T-cell (primary cell): ENCODE measurements at regions not wholly inside any gene's neighbourhood (a gene's known extent, or its start where the extent isn't known, plus 50 kb on each side); places are given as distances from the start of the nearest gene placed in this dataset.
"Not testable (repeated sequence)": the region's sequence is repeated elsewhere in the genome, so short reads cannot be mapped to it uniquely, and the experiment has no call there.

Experiments
- ATAC-seq, 4 experiments: fragments of 200-7000 bp in 3 of 4; fragments of 150-1000 bp in 1 of 4; cut with Tn5 transposase; replicated peaks in 1 of 4; 1 replicate in 3 of 4; 2 replicates in 1 of 4; pipeline ENCODE4 v1.10.0; 2021; ENCODE audit warnings: moderate library complexity in 3 of 4, mild to moderate bottlenecking in 2 of 4, moderate number of reproducible peaks in 1 of 4
- CTCF ChIA-PET, 2 donors: fragments of 300-600 bp; sonication (Branson Sonifier 250); formaldehyde crosslinking; loops; one replicate each; lab custom pipeline; 2022; ENCODE audit warnings: antibody characterized with exemption in 2 of 2; lab: Charles Lee
- POLR2A ChIA-PET, 2 donors: fragments of 300-600 bp; sonication (Branson Sonifier 250); formaldehyde crosslinking; loops; one replicate each; lab custom pipeline; 2022; ENCODE audit warnings: antibody characterized with exemption in 2 of 2; lab: Charles Lee
- DNase-seq, 35 experiments: peaks; one replicate each; pipeline versions ENCODE4 v3.0.0 to v3.0.0-alpha.2; 2013 to 2023
- H3K27ac ChIP-seq: one replicate; pipeline ENCODE4 v1.5.1; 2013; ENCODE audit warnings: low read length
- H3K27me3 ChIP-seq, 2 experiments: replicated peaks in 1 of 2; 1 replicate in 1 of 2; 2 replicates in 1 of 2; pipeline versions ENCODE4 v1.6.1 to v1.7.0; 2013; ENCODE audit warnings: low read length in 1 of 2, mixed read lengths in 1 of 2; ENCODE audit not compliant: control insufficient read depth in 2 of 2, insufficient read depth in 2 of 2; ENCODE audit errors: extremely low read depth in 1 of 2
- H3K36me3 ChIP-seq, 2 donors: 1 replicate in 1 of 2; 2 replicates in 1 of 2; pipeline versions ENCODE4 v1.6.1 to v1.7.0; 2013; ENCODE audit warnings: low read length in 1 of 2; ENCODE audit not compliant: control insufficient read depth in 2 of 2, insufficient read depth in 1 of 2; ENCODE audit errors: extremely low read depth in 1 of 2
- H3K4me1 ChIP-seq, 2 experiments: 1 replicate in 1 of 2; 2 replicates in 1 of 2; pipeline versions ENCODE4 v1.6.1 to v1.7.0; 2013; ENCODE audit warnings: low read length in 2 of 2, mixed read lengths in 1 of 2; ENCODE audit not compliant: insufficient read depth in 2 of 2, control insufficient read depth in 1 of 2; ENCODE audit errors: extremely low read depth in 1 of 2
- H3K4me3 ChIP-seq, 2 donors: 1 replicate in 1 of 2; 2 replicates in 1 of 2; pipeline versions ENCODE4 v1.5.1 to v1.7.0; 2013; ENCODE audit warnings: mild to moderate bottlenecking in 2 of 2, low read length in 1 of 2, moderate library complexity in 1 of 2; ENCODE audit not compliant: control insufficient read depth in 1 of 2; ENCODE audit errors: extremely low read depth in 1 of 2
- H3K9me3 ChIP-seq: 2 replicates; pipeline ENCODE4 v1.7.0; 2013
- H3K27ac Mint-ChIP-seq, 2 donors: one replicate each; pipeline ENCODE4 v1.8.0; 2020 to 2021; ENCODE audit warnings: mild to moderate bottlenecking in 2 of 2, mixed read lengths in 2 of 2
- H3K27me3 Mint-ChIP-seq, 2 donors: one replicate each; pipeline ENCODE4 v1.8.0; 2021 to 2022; ENCODE audit warnings: mixed read lengths in 2 of 2
- H3K36me3 Mint-ChIP-seq: one replicate; pipeline ENCODE4 v1.8.0; 2021; ENCODE audit warnings: mixed read lengths
- H3K4me1 Mint-ChIP-seq, 3 donors: one replicate each; pipeline ENCODE4 v1.8.0; 2020 to 2022; ENCODE audit warnings: mixed read lengths in 3 of 3, mild to moderate bottlenecking in 1 of 3
- H3K4me3 Mint-ChIP-seq, 3 donors: one replicate each; pipeline ENCODE4 v1.8.0; 2020 to 2022; ENCODE audit warnings: mild to moderate bottlenecking in 3 of 3, mixed read lengths in 3 of 3, moderate library complexity in 3 of 3
- H3K9me3 Mint-ChIP-seq, 3 donors: one replicate each; pipeline ENCODE4 v1.8.0; 2020 to 2022; ENCODE audit warnings: mixed read lengths in 3 of 3
- WGBS: methylation state at CpG from one replicate; pipeline ENCODE4 v1.1.5; 2013; ENCODE audit warnings: missing lambda C conversion rate; ENCODE audit not compliant: insufficient coverage; 5-methylcytosine and 5-hydroxymethylcytosine counted together

DNA sequence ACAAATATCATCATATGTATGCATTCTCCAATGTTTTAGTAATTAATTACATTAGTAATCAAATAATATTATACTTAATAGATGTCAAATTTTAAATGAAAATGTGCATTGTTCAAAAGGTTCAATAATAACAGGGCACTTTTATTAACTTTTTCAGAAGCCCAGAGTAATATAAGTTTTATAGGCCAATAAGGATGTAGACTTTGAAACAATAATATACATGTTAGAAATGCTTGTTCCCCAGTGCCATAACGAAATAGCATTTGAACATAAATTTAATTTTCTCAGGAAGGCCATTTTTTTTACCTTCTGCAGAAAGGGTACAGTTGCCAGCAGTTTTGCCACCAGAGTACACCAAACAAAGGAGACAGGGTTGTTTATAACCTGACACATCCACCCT, 1133.9 kb upstream of the LRRTM3 start:
- H3K4me1 Mint-ChIP-seq: no peaks in the 10 kb centered on the region
- DNase-seq (no peak), ATAC-seq (no peak)
- Histone ChIP-seq H3K36me3 (no peaks in the 10 kb centered on the region), H3K9me3 (no peaks in the 10 kb centered on the region), H3K4me1 (no peaks in the 10 kb centered on the region), H3K27ac (no peak overlapping the region), H3K27me3 (no peaks in the 10 kb centered on the region), H3K4me3 (no peak overlapping the region)
- H3K27ac Mint-ChIP-seq: no peak overlapping the region
- H3K4me3 Mint-ChIP-seq: no peak overlapping the region
- WGBS: no CpG with 5 or more reads among the region's 1 CpG
- ChIA-PET POLR2A (no interaction called here), CTCF (no interaction called here)
- H3K36me3 Mint-ChIP-seq: no peaks in the 10 kb centered on the region
- H3K9me3 Mint-ChIP-seq: peaks cover 4 to 15% (median 9%) of the 10 kb centered on the region in 3 donors
- no peaks in the 10 kb centered on the region for H3K27me3 Mint-ChIP-seq

DNA sequence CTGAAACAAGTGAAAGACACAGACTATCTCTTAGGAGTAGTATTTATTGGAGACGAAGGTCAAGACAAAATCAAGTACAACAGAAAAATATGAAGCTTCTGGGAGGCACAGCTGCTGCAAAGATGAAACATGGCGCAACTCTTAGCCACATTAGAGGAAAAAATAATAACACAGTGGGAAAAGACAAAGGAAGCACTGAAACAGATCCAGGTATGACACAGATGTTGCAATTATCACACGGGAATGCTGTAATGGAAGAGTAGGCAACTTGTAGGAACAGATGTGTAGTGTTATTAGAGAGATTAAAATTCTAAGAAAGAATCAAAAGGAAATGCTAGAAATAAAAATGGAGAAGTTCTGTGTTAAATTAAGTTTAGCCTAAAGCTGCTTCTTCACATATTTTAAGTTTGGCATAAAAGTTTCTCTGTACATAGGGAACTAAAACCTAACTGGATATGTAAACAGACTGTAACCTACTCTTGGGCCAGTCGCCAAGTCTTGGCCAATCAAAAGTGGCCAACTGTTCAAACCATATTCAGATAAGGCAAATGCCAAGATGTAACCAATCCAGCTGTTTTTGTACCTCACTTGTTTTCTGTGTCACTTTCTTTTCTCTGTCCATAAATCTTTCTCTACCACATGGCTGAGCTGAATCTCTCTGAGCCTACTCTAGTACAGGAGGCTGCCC, 1132.0 kb upstream of the LRRTM3 start:
- ChIA-PET POLR2A (no interaction called here), CTCF (interaction anchor here in 1 of 2 donors (0.5 kb wide), 1 partner anchor 1160 kb away, joined by 5 read pairs; no protein-coding TSS in a partner anchor)
- Histone ChIP-seq H3K27me3 (no peaks in the 10 kb centered on the region), H3K36me3 (no peaks in the 10 kb centered on the region), H3K9me3 (no peaks in the 10 kb centered on the region), H3K4me3 (no peak overlapping the region), H3K4me1 (no peaks in the 10 kb centered on the region), H3K27ac (no peak overlapping the region)
- no peak overlapping the region for H3K27ac Mint-ChIP-seq
- no peak for ATAC-seq
- WGBS: 61% methylated on average over 2 of the region's 4 CpGs
- DNase-seq: no peak
- H3K4me1 Mint-ChIP-seq: no peaks in the 10 kb centered on the region
- no peaks in the 10 kb centered on the region for H3K36me3 Mint-ChIP-seq
- no peaks in the 10 kb centered on the region for H3K27me3 Mint-ChIP-seq
- H3K4me3 Mint-ChIP-seq: no peak overlapping the region
- peaks cover 9 to 18% (median 10%) of the 10 kb centered on the region in 3 donors for H3K9me3 Mint-ChIP-seq

DNA sequence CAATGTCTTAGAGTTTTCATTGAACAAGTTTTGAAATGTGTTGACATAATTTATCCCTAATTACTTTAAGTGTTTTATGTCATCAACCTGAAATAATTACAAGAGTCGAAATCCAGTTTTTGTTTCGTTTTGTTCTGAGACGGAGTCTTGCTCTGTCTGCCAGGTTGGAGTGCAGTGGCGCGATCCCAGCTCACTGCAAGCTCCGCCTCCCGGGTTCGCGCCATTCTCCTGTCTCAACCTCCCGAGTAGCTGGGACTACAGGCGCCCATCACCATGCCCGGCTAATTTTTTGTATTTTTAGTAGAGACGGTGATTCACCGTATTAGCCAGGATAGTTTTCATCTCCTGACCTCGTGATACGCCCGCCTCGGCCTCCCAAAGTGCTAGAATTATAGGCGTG, 1131.0 kb upstream of the LRRTM3 start:
- DNase-seq, H3K27me3 ChIP-seq, H3K27ac Mint-ChIP-seq, H3K4me1 ChIP-seq, H3K36me3 ChIP-seq, CTCF ChIA-PET, H3K9me3 ChIP-seq, H3K27ac ChIP-seq, POLR2A ChIA-PET, H3K4me3 Mint-ChIP-seq, H3K27me3 Mint-ChIP-seq, ATAC-seq, H3K36me3 Mint-ChIP-seq, H3K4me3 ChIP-seq, H3K4me1 Mint-ChIP-seq: not testable (repeated sequence)
- peaks cover 12 to 18% (median 14%) of the 10 kb centered on the region in 3 donors for H3K9me3 Mint-ChIP-seq
- whole genome bisulfite sequencing: 92% methylated on average over 16 of the region's 19 CpGs

DNA sequence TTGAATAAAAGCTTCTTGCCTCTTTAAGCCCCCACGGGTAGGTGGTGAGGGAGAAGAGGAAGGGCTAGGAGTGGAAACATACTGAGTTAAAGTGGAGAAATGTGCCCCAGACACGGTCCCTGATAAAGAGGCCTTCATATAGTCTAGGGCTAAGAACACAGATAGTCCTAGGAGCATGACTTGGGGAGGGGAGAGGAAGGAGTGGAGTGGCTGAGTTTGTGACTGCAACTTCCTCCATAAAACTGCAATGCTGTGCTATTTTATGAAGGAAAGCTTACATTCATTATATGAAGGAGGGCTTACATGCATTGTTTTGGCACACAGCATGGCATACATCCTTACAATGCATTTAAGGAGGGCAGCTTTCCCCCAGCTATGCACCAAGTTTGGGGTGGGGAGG, 1129.4 kb upstream of the LRRTM3 start:
- H3K4me1 Mint-ChIP-seq: no peaks in the 10 kb centered on the region
- peaks cover 10 to 14% (median 12%) of the 10 kb centered on the region in 3 donors for H3K9me3 Mint-ChIP-seq
- H3K36me3 Mint-ChIP-seq: no peaks in the 10 kb centered on the region
- ChIA-PET POLR2A (interaction anchor here in 1 of 2 donors (0.6 kb wide), 1 partner anchor 66 kb away, joined by 7 read pairs; no protein-coding TSS in a partner anchor), CTCF (no interaction called here)
- no peak overlapping the region for H3K27ac Mint-ChIP-seq
- WGBS: 30% methylated on average over 2 of the region's 2 CpGs
- H3K27me3 Mint-ChIP-seq: no peaks in the 10 kb centered on the region
- no peak overlapping the region for H3K27ac ChIP-seq
- H3K27me3 ChIP-seq: no peaks in the 10 kb centered on the region
- no peak for DNase-seq
- no peak overlapping the region for H3K4me3 ChIP-seq
- H3K4me3 Mint-ChIP-seq: no peak overlapping the region
- no peaks in the 10 kb centered on the region for H3K9me3 ChIP-seq
- ATAC-seq: no peak
- H3K4me1 ChIP-seq: no peaks in the 10 kb centered on the region
- no peaks in the 10 kb centered on the region for H3K36me3 ChIP-seq

DNA sequence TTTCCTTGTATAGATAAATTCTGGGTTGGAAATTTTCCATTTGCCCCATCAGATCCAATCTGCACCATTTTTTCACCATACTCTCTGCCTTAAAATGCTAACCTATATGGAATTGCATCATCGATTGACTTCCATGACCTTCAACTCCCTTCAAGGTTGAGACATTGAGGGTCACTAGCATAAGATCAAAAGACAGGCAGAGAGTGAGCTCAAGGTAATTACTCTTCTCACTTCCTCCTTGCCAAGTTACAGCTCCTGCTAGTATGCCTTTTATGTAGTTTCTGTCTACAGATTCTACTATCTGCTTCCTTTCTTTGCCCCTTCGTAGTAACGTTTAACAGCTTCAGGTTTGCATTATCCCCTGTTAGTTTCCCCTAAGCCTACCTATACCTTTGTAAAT, 1127.7 kb upstream of the LRRTM3 start:
- H3K27me3 ChIP-seq: no peaks in the 10 kb centered on the region
- ChIA-PET CTCF (interaction anchor here in 1 of 2 donors (0.9 kb wide), 1 partner anchor 11 kb away, joined by 3 read pairs; no protein-coding TSS in a partner anchor), POLR2A (interaction anchor here (0.6 kb wide), 2 partner anchors 12 to 34 kb away, joined by 3 to 6 read pairs; no protein-coding TSS in a partner anchor)
- Mint-ChIP-seq H3K36me3 (no peaks in the 10 kb centered on the region), H3K4me3 (no peak overlapping the region), H3K27ac (no peak overlapping the region), H3K9me3 (peaks cover 10 to 12% (median 11%) of the 10 kb centered on the region in 3 donors), H3K27me3 (no peaks in the 10 kb centered on the region), H3K4me1 (no peaks in the 10 kb centered on the region)
- ATAC-seq (no peak), DNase-seq (no peak)
- no peaks in the 10 kb centered on the region for H3K36me3 ChIP-seq
- no peak overlapping the region for H3K4me3 ChIP-seq
- 78% methylated on average over 3 of the region's 3 CpGs for WGBS
- no peak overlapping the region for H3K27ac ChIP-seq
- H3K4me1 ChIP-seq: no peaks in the 10 kb centered on the region
- H3K9me3 ChIP-seq: no peaks in the 10 kb centered on the region

DNA sequence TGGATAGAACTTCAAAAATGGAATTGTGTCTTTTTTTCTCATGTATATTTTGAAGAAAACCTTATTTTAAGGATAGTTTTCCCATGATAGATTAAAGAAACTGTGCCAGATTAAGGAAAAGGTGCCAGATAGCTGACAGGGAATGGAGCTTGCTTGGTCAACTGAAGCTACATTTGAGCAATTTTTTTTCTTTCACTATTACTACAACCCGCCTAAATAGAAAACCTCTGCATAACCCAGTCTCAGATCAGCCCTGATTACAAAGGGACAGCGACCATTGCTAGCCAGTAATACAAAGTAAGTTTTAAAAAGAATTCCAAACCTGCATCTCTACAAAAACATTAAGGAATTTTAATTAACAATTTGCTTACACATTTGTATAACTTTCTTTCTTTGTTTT, 1123.4 kb upstream of the LRRTM3 start:
- H3K9me3 ChIP-seq: no peaks in the 10 kb centered on the region
- Mint-ChIP-seq H3K4me1 (no peaks in the 10 kb centered on the region), H3K27ac (no peak overlapping the region), H3K9me3 (peaks cover 5 to 10% (median 7%) of the 10 kb centered on the region in 3 donors), H3K4me3 (no peak overlapping the region), H3K27me3 (no peaks in the 10 kb centered on the region), H3K36me3 (no peaks in the 10 kb centered on the region)
- ChIA-PET POLR2A (no interaction called here), CTCF (no interaction called here)
- WGBS: 70% methylated on average over 2 of the region's 2 CpGs
- H3K4me1 ChIP-seq: no peaks in the 10 kb centered on the region
- no peaks in the 10 kb centered on the region for H3K36me3 ChIP-seq
- no peak overlapping the region for H3K27ac ChIP-seq
- H3K27me3 ChIP-seq: no peaks in the 10 kb centered on the region
- ATAC-seq (no peak), DNase-seq (no peak)
- H3K4me3 ChIP-seq: no peak overlapping the region
